Myocyte (in vitro differentiated cells): ENCODE measurements at regions not wholly inside any gene's neighbourhood (a gene's known extent, or its start where the extent isn't known, plus 50 kb on each side); places are given as distances from the start of the nearest gene placed in this dataset.

Experiments
- DNase-seq: peaks from one replicate; pipeline ENCODE4 v3.0.0-alpha.2; 2012; ENCODE audit warnings: low read depth

GRCh38 chr4:54359919-54360650 lies 131.0 kb downstream of the PDGFRA start:
- no peak for DNase-seq

GRCh38 chr4:54363037-54363436 lies 133.9 kb downstream of the PDGFRA start:
- no peak for DNase-seq

- no peak for DNase-seq
These were observed 136.6 kb downstream of the PDGFRA start for GRCh38 chr4:54365691-54366090.

- DNase-seq: no peak
These were observed 138.0 kb downstream of the PDGFRA start for GRCh38 chr4:54367059-54367458.

- DNase-seq: no peak
These were observed 139.5 kb downstream of the PDGFRA start for GRCh38 chr4:54368281-54369265.

- no peak for DNase-seq
These were observed 142.1 kb downstream of the PDGFRA start for GRCh38 chr4:54371173-54371572.

- DNase-seq: no peak
These were observed 143.9 kb downstream of the PDGFRA start for GRCh38 chr4:54372951-54373350.

GRCh38 chr4:54373718-54374210 lies 144.7 kb downstream of the PDGFRA start:
- DNase-seq: no peak

GRCh38 chr4:54378461-54378860 lies 149.4 kb downstream of the PDGFRA start:
- no peak for DNase-seq

- DNase-seq: no peak
These were observed 155.1 kb downstream of the PDGFRA start for GRCh38 chr4:54384152-54384551.

- peak; percentile 55 for DNase-seq
These were observed 155.5 kb downstream of the PDGFRA start for GRCh38 chr4:54384563-54384962.

- DNase-seq: no peak
These were observed 157.1 kb downstream of the PDGFRA start for GRCh38 chr4:54386042-54386669.

- DNase-seq: no peak
These were observed 157.6 kb downstream of the PDGFRA start for GRCh38 chr4:54386693-54387092.

GRCh38 chr4:54390670-54391069 lies 161.6 kb downstream of the PDGFRA start:
- DNase-seq: peak; percentile 24

- DNase-seq: no peak
These were observed 162.0 kb downstream of the PDGFRA start for GRCh38 chr4:54391104-54391503.

- no peak for DNase-seq
These were observed 163.4 kb downstream of the PDGFRA start for GRCh38 chr4:54392479-54392878.

GRCh38 chr4:54393243-54393642 lies 164.2 kb downstream of the PDGFRA start:
- DNase-seq: no peak

GRCh38 chr4:54395013-54395527 lies 166.0 kb downstream of the PDGFRA start:
- peak; percentile 22 for DNase-seq

GRCh38 chr4:54400188-54400587 lies 171.1 kb downstream of the PDGFRA start:
- peak; percentile 9 for DNase-seq

GRCh38 chr4:54400802-54401201 lies 171.7 kb downstream of the PDGFRA start:
- peak; percentile 66 for DNase-seq

GRCh38 chr4:54402880-54403480 lies 173.9 kb downstream of the PDGFRA start:
- no peak for DNase-seq
